NCI-H748 (cell line): ENCODE measurements at regions not wholly inside any gene's neighbourhood (a gene's known extent, or its start where the extent isn't known, plus 50 kb on each side); places are given as distances from the start of the nearest gene placed in this dataset.
"Not testable (repeated sequence)": the region's sequence is repeated elsewhere in the genome, so short reads cannot be mapped to it uniquely, and the experiment has no call there.

Source experiments
- DNase-seq: peaks from one replicate; lab custom pipeline; 2025; ENCODE audit not compliant: unreplicated experiment; lab: John Stamatoyannopoulos, UW

DNA sequence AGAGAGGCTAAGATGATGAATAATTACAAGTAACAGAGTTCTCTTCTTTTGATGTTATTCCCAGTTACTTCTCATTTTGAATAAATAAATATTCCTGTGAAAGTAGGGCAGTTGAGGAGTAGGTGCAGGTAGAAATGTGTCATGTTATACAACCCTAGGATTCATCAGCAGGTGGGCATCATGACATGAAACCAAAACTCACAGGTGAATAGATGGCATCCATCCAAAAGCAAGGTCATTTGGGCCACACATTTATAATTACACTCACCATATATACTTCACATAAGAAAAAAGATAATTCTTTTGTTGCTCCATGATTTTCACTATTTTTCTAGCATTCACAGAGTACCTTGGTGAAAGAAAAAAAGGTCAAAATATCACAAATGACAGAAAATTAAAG lies 273.6 kb downstream of the ZBBX start:
- DNase-seq, result no peak

DNA sequence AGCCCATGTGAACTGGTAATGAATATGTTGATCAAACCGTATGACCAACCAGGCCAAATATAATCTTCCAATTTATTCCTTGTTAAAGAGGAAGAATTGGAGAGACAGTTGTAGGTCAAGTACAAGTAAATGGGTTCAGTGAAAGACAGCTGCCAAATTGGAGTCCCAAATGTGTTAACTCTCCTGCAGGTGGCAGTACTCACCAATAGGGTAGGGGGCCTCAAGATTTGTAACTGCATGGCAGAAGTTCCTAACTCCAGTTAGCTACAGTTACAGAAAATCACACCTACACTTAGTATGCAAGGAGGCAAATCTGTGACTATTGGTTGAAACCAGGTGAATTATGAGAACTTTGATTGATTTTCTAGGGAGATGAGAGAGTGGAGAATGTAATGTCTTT lies 278.0 kb downstream of the ZBBX start:
- no peak for DNase-seq

DNA sequence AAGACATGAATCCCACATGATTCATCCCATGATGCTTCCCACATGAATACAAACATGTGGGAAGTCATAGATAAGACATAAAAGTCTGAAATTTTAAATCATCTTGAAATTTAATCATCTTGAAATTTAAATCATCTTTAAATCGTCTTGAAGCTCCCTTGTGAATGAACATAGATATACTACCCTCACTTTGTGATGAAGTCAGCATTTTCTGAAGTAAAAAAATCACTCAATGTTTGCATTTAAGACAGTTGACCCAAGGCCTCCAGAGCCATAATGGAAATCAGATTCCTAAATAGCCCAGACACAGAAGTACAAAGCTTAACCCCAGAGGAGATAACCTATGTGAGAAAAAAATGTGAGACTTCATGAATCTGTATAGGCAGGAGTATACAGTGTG lies 279.4 kb downstream of the ZBBX start:
- DNase-seq, result no peak

DNA sequence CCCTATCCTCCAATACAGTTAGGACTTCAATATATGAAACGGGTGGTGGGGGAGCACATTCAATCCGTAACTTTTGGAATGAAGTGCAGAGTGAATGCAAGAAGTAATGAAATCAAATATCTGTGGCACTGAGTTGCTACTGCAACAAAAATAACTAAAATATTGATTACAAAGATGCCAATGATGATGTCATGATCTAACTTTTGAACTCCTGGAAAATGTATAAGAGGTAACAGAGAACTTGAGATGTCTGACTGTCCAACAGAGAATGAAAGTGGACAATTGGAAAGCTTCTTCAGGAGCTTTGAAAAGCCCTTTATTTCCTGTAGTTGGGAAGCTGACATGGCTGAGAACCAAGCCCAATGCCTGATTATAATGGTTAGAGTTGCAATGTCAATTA lies 279.9 kb downstream of the ZBBX start:
- DNase-seq, result no peak

DNA sequence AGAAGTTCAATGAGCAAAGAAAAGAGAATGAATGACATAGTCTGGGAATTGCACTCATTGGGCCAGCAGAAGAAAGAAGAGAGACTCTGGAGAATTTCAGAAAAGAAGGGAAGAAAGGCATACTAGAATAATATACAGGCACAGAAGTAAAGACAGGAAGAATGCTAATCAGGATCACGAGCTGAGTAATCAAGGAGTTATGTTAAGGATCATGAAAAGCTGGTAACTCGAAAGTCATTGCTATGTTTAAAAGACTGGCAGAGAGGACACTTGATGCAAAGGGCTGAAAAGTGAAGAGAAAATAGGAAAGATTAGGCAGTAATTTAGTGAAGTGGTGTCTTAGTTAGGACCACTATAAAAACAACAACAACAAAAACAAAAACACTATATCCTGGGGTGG lies 284.1 kb downstream of the ZBBX start:
- no peak for DNase-seq

DNA sequence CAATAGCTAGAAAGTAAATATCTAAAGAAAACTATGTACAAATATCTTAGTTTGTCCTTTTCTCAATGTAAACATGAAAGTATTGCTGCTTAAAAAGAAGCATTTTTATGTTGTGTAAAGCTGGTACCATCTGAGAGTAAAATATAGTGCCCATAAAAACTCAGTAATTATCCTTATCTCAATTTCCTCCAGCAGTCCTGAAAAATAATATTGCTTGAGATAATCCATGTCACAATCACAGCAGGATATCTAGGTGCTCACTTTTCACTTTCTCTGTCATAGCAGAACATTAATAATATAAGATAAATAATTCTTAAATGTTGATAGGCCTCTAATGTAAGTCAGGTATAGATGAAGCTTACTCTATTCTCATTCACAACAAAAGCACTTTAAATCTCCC lies 285.5 kb downstream of the ZBBX start:
- DNase-seq, result no peak

DNA sequence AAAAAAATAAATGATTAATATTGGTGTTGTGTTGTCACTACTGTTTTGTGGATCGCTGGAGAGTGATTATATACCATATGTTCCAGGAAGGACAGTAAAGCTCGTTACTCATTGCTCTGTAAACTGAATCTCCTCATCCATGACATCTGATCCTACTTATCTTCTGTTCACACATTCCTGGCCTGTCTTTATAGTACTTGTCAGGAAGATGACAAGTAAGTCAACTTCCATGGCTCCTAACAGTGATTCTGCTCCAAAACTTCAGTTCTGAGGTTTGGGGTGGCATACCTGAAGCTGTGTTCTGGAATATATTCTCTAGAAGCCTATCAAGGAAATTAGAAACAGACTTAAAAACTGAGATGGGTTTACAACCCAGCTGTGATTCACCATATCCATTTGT lies 288.9 kb downstream of the ZBBX start:
- DNase-seq, result no peak

DNA sequence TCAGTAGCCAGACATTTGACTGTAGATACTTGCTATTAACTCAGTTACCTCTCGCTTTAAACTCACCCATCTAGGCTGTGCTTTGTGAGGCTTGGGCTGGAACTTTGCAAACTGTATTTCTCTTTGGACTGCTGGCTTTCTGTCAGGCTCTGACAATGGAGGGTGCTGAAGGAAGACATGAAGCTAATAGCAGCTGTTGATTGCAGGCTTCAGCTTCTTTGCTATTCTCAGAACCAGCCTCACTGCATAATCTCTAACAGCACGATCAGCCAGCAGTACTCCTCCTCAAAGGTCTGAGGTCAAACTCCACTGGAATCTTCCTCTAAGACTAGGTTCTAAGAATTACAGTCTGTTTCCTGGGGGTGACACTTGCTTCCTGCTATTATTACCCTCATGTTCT lies 295.6 kb downstream of the ZBBX start:
- DNase-seq, result no peak

DNA sequence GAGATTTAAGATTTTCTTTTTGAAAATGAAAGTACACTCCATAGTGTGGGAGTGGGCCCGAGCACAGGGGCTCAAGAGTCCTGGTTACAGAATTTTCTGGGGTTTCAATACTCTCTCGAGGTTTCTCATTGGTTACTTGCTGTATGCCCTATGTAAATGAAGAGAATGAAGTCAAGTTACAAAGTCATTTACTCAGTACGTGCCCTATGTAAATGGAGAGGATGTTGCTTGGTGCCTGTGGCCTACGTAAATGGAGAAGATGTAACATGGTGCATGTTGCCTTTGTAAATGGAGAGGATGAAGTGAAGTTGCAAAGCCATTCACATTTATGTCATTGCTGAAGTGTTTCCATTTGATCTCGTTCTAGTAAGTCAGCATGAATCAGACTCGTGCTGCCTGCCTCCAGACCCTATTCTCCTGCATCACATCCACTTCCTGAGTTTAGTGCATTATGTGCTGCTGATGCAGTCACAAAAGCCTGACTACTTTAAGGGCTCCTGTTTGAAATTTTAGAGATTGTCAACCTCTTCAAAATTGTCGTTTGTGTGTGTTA lies 302.0 kb downstream of the ZBBX start:
- DNase-seq, result peak; percentile 3

DNA sequence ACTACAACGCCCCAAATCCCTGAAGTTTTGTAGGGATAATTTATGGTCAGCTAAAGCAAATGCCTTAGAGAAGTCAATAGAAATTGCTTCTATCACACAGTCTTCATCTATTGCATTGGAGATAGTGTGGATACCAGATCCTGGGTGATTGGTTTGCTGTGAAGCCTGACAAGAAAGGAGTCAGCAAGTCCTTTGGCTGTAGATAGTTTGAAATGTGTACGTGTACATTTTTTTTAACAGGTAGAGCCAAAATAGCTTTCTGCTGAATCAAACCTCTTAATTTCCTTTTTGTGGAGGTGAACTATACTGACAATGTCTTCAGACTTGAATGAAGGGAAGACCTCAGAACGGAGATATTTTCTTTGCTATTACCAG lies 312.3 kb downstream of the ZBBX start:
- no peak for DNase-seq

DNA sequence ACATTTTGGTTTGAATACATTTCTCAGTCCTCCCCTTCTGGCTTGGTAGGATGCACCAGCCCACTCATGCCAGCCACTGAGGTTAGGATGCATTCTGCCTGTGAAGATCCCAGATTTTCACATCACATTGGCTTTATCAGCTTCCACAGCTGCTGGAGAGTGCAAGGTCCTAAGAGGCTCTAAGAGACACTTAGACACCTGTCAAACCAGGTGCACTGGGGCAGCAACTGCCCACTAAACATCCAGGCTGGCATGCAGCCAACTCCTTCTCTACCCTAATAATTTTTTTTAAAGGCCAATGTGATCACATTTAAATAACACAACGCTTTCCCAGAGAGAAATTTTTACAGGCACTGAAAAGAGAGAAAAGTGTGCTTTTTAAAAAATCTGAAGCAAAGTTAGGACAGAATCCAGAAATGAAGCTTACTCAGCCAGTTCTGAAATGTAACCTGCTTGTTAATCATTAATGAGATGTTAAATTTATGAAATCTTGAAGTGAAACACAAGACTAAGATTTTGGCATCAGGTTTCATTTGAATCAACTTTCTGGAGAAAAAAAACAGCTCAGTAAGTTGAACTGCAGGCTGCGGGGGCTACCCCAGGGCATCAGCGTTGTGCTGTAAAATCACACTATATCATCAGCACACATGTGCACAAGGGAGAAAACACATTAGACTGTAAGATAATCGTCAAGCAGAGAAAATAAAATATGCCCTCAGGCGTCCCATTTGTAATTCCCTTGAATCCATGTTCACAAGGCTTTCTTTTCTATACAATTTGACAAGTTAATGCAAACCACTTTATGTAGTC lies 312.9 kb downstream of the ZBBX start:
- DNase-seq, result peak; percentile 95

DNA sequence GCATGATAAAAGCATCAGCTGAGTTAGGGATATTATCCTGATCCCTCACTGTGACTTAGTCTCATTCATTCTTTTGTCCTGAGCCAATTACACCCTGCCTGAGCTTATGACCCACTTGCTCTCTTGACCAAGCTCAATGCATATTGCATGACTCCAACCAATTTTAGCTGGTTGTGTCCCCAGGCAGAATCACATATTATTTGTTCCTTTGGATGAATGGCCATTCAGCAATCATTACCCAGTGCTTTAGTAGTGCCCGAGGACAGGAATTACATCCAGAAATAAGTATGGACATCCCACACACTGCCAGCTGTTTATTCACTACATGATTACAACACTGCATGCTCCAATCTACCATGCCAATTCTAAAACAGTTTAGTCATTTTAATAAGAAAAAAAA lies 322.5 kb downstream of the ZBBX start:
- DNase-seq, result peak; percentile 82

DNA sequence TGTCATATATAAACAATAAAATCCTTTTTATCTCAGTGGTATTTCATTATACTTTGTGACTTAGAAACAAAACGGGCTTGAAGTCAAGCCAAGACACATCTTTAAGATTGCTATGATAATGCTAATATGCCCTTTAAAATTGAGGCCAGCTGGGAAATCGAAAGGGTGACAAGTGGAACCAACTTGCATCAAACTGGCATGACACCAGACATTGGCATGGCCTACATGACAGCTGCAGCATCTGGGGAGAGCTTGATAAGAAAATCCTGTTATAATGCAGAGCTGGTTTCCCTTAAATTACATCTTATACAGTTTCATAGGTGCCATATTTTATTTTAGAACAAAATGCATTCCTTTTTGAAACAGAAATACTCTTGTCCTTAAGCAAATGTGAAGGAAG lies 325.2 kb downstream of the ZBBX start:
- DNase-seq, result peak; percentile 4

DNA sequence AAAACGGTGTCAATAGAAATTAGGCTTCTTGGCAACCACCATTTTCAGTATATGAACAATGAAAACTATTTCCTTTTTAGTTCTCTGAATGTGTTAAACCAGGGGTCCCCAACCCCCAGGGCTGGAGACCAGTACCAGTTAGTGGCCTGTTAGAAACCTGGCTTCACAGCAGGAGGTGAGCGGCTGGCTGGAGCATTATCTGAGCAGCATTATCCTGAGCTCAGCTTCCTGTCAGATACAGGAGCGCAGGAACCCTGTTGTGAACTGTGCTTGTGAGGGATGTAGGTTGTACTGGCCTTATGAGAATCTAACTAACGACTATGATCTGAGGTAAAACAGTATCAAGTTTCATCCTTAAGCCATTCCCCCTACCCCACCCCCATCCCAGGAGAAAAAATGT lies 328.7 kb downstream of the ZBBX start:
- peak; percentile 23 for DNase-seq

DNA sequence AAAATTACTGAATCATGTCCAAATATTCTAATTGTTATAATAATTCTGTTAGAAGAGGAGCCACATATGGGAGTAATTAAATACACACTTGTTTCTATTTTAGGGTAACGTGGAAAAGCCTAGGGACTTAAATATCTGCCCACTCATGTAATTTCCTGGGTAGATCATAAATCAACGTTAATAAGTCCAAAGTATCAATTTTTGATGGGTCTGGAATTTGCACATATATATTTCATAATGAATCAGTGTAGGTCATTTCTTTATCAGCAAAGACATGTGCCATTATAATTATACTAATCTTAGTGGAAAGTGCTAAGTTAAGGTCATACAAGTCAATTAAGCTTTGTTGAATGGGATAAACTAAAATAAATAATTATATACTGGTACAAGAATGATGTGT lies 346.2 kb downstream of the ZBBX start:
- DNase-seq, result no peak

DNA sequence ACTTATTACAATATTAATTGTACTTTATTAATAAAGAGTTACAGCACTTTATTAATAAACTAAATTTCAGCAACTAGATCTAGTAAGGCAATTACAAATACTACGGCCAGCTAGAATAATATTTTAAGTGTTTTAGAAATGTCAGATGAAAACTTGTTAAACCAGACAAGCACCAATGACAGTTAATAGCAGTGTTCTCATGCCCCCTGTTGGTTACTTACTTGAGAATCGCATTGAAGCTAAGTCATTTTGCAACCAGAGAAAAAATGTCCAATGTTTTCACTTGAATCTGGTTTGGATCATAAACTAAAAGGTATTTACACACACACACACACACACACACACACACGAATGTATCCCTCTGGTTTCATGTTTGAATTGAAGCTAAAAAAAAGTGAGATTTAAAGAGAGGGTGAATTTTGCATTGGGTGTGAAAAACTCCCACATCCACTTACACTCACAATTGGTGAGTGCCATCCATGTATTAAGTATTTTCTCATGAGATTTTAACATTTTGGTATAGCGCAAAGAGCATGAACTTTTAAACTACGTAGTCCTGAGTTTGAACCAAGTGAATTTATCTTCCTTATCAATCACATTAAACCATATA lies 347.7 kb downstream of the ZBBX start:
- peak; percentile 66 for DNase-seq

DNA sequence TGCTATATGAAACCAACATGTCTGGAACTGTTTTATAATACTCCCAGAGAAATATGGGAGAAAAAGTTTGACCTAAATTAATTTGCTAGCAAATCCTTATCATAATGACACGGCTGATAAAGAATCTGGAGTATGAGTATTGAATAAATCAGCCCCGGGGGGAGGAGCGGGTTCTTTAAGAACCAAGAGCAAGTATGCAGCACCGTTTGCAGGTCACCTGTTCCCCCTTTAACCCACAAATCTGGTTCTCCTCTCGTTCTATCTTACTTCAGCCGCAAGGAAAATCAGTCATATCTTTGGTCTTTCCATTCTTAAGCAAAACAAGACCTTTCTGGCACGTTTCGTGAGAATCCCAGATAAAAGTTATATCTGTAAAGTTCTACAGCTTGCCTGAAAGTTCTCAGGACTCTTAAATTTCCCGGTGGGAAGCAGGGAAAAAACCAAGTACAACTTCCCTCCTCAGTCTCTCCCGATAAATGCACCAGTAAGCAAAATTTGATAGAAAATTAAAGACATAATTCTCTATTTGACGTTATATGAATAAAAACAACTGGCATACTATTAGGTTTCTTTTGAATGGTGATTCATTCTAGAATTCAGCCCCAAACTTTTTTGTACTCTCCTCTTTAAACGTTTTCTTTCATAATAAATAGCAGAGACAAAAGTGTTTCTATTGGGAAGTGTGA lies 348.6 kb downstream of the ZBBX start:
- DNase-seq, result no peak

DNA sequence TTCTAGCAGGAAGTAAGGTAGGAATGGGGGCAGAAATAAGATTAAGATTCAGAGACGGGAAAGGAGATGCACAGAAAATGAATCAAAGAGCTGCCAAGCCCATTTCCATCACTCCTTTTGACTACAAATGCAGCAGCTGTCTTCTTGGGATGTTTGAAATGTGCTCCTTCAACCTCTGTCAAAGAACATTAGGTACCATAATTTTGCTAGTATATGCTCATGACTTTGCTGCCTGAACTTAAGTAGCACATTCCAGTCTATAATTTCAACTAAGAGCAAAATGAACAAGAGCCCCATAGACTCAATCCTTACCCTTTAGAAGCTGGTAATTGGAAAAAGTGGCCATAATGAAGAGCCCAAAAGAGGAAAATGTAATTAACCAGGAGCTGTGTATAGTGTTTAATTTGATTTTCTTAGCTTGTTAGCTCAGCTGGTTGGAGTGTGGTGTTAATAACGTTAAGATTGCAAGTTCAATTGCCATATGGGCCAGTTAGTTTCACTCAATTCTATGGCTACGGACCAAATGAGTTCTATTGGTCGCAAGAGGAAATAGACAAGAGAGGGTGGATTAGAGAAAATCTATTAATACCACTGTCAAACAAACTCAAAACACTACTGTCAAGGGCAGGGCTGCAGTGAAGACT lies 349.9 kb downstream of the ZBBX start:
- DNase-seq, result peak; percentile 15

DNA sequence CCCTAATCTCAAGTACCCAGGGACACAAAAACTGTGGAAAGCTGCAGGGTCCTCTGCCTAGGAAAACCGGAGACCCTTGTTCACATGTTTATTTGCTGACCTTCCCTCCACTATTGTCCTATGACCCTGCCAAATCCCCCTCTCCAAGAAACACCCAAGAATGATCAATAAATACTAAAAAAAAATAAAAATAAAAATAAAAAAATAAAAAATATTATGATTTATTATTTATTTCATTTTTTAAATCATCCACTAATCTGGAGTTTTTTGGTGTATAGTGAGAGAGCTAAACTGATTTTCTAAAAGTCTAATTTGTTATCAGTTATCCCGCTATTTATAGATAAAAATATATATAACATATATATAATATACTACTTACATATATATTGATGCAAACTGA lies 360.6 kb downstream of the ZBBX start:
- not testable (repeated sequence) for DNase-seq

DNA sequence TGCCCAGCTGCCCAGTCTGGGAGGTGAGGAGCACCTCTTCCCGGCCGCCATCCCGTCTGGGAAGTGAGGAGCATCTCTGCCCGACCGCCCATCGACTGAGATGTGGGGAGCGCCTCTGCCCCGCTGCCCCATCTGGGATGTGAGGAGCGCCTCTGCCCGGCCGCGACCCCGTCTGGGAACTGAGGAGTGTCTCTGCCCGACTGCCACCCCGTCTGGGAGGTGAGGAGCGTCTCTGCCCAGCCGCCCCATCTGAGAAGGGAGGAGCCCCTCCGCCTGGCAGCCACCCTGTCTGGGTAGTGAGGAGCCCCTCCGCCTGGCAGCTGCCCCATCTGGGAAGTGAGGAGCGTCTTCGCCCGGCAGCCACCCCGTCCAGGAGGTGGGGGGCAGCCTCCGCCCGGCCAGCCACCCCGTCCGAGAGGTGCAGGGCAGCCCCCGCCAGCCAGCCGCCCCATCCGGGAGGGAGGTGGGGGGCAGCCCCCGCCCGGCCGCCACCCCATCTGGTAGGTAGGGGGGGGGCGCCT lies 361.4 kb downstream of the ZBBX start:
- DNase-seq, result not testable (repeated sequence)

DNA sequence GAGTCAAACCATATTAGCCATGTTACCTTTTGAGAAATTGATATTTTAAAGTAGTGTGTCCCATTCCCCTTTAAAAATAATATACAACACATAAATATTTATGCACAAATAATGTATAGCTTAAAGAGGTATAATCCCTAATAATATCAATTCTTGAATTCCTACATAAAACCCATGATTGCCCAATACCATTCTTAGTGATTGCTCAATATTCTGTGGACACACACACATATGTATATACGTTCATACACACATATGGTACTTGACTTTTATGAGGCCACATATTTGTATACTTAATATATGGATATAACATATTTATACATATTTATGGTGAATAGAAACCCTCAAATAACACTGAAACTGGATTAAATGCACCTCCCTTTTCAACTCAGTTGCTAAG lies 367.4 kb downstream of the ZBBX start:
- no peak for DNase-seq
